B cell (primary cell): ENCODE measurements at regions not wholly inside any gene's neighbourhood (a gene's known extent, or its start where the extent isn't known, plus 50 kb on each side); places are given as distances from the start of the nearest gene placed in this dataset.

Experiments
- ATAC-seq: fragments of 200-7000 bp; cut with Tn5 transposase; one replicate; pipeline ENCODE4 v1.10.0; 2021; ENCODE audit warnings: low read depth, mild to moderate bottlenecking, moderate number of reproducible peaks, moderate library complexity
- CTCF ChIA-PET: fragments of 350-600 bp; sonication (Branson Sonifier 250); formaldehyde crosslinking; loops from one replicate; lab custom pipeline; 2021; ENCODE audit warnings: antibody characterized with exemption, inconsistent platforms; lab: Charles Lee
- POLR2A ChIA-PET: fragments of 350-600 bp; sonication (Branson Sonifier 250); formaldehyde crosslinking; loops from one replicate; lab custom pipeline; 2021; ENCODE audit warnings: antibody characterized with exemption; lab: Charles Lee
- DNase-seq: peaks from one replicate; pipeline ENCODE4 v3.0.0; 2013
- H2AFZ ChIP-seq: 2 replicates; pipeline ENCODE4 v1.6.1; 2012; ENCODE audit warnings: mild to moderate bottlenecking, low read depth, low read length; ENCODE audit not compliant: insufficient read depth, poor library complexity, severe bottlenecking
- H3K27ac ChIP-seq, 2 donors: 1 replicate in 1 of 2; 2 replicates in 1 of 2; pipeline ENCODE4 v1.5.1; 2012 to 2013; ENCODE audit warnings: low read length in 2 of 2, mild to moderate bottlenecking in 2 of 2, moderate library complexity in 1 of 2
- H3K27me3 ChIP-seq, 4 experiments: fragments of 200-600 bp in 1 of 4; sonication (generic) in 1 of 4; replicated peaks in 1 of 4; 1 replicate in 2 of 4; 2 replicates in 2 of 4; pipeline versions ENCODE4 v1.6.1 to v1.7.0; 2013 to 2016; ENCODE audit warnings: low read length in 3 of 4, mild to moderate bottlenecking in 2 of 4, mixed read lengths in 1 of 4, moderate library complexity in 1 of 4; ENCODE audit not compliant: insufficient read depth in 4 of 4, control insufficient read depth in 3 of 4; ENCODE audit errors: control extremely low read depth in 1 of 4
- H3K36me3 ChIP-seq, 2 experiments: replicated peaks in 1 of 2; 1 replicate in 1 of 2; 2 replicates in 1 of 2; pipeline versions ENCODE4 v1.6.1 to v1.7.1; 2013; ENCODE audit warnings: low read length in 1 of 2; ENCODE audit not compliant: insufficient read depth in 2 of 2, control insufficient read depth in 1 of 2; ENCODE audit errors: control extremely low read depth in 1 of 2, extremely low read depth in 1 of 2
- H3K4me1 ChIP-seq, 2 donors: fragments of 200-600 bp in 1 of 2; sonication (generic) in 1 of 2; 1 replicate in 1 of 2; 2 replicates in 1 of 2; pipeline versions ENCODE4 v1.5.1 to v1.6.1; 2013 to 2017; ENCODE audit warnings: low read length in 2 of 2; ENCODE audit not compliant: control insufficient read depth in 2 of 2, insufficient read depth in 2 of 2
- H3K4me2 ChIP-seq: replicated peaks from 2 replicates; pipeline ENCODE3; 2012; ENCODE audit warnings: mild to moderate bottlenecking, low read depth, low read length; ENCODE audit not compliant: poor library complexity, severe bottlenecking
- H3K4me3 ChIP-seq, 5 experiments: fragments of 200-600 bp in 1 of 5; sonication (generic) in 1 of 5; 1 replicate in 3 of 5; 2 replicates in 2 of 5; pipeline versions ENCODE4 v1.5.1 to v1.7.0; 2011 to 2016; ENCODE audit warnings: low read length in 4 of 5, mild to moderate bottlenecking in 4 of 5, low read depth in 2 of 5, control low read depth in 1 of 5, moderate library complexity in 1 of 5; ENCODE audit not compliant: insufficient read depth in 1 of 5; ENCODE audit errors: control extremely low read depth in 1 of 5, extremely low read depth in 1 of 5
- H3K79me2 ChIP-seq: fragments of 200-600 bp; sonication (generic); one replicate; pipeline ENCODE4 v1.6.0; 2016; ENCODE audit warnings: low read length; ENCODE audit not compliant: control insufficient read depth, insufficient read depth
- H3K9ac ChIP-seq: fragments of 200-600 bp; sonication (generic); 2 replicates; pipeline ENCODE4 v1.6.1; 2017; ENCODE audit warnings: mild to moderate bottlenecking, low read length, moderate library complexity
- H3K9me3 ChIP-seq, 3 donors: one replicate each; pipeline versions ENCODE4 v1.6.1 to v1.7.1; 2013; ENCODE audit warnings: low read length in 2 of 3; ENCODE audit not compliant: control insufficient read depth in 2 of 3, insufficient read depth in 1 of 3; ENCODE audit errors: control extremely low read depth in 1 of 3
- H4K20me1 ChIP-seq: 2 replicates; pipeline ENCODE4 v1.6.0; 2012; ENCODE audit warnings: mild to moderate bottlenecking, low read length; ENCODE audit not compliant: insufficient read depth, control insufficient read depth, poor library complexity, severe bottlenecking
- H3K27ac Mint-ChIP-seq: one replicate; pipeline ENCODE4 v1.8.0; 2021; ENCODE audit warnings: mixed read lengths
- H3K27me3 Mint-ChIP-seq: one replicate; pipeline ENCODE4 v1.8.0; 2021; ENCODE audit warnings: mixed read lengths
- H3K4me1 Mint-ChIP-seq: one replicate; pipeline ENCODE4 v1.8.0; 2021; ENCODE audit warnings: mixed read lengths
- H3K4me3 Mint-ChIP-seq: one replicate; pipeline ENCODE4 v1.8.0; 2021; ENCODE audit warnings: mixed read lengths
- H3K9me3 Mint-ChIP-seq: one replicate; pipeline ENCODE4 v1.8.0; 2022; ENCODE audit warnings: mixed read lengths; ENCODE audit not compliant: insufficient read depth
- CTCF ChIP-seq: fragments of 200-600 bp; IDR thresholded peaks from one replicate; pipeline ENCODE4 v1.8.0; 2022; ENCODE audit warnings: antibody characterized with exemption, mild to moderate bottlenecking
- EZH2 ChIP-seq: IDR thresholded peaks from 2 replicates; pipeline ENCODE4 v1.6.1; 2012; ENCODE audit warnings: borderline replicate concordance, low read depth, mild to moderate bottlenecking, moderate library complexity, low read length; ENCODE audit not compliant: insufficient read depth, poor library complexity, severe bottlenecking
- WGBS: methylation state at CpG from one replicate; pipeline ENCODE4 v1.1.5; 2013; ENCODE audit warnings: missing lambda C conversion rate; ENCODE audit not compliant: insufficient coverage; 5-methylcytosine and 5-hydroxymethylcytosine counted together
- intact Hi-C: fragments of 100-400 bp; cut with micrococcal nuclease; formaldehyde crosslinking; loops from one replicate; pipeline ENCODE4 v1.10.0; 2022

- Histone ChIP-seq H2AFZ (no peak overlapping the region), H3K27me3 (no peaks in the 10 kb centered on the region), H4K20me1 (no peaks in the 10 kb centered on the region), H3K9me3 (no peaks in the 10 kb centered on the region), H3K27ac (no peak overlapping the region), H3K9ac (no peak overlapping the region), H3K4me3 (no peak overlapping the region), H3K36me3 (no peaks in the 10 kb centered on the region), H3K4me2 (no peak overlapping the region), H3K79me2 (no peaks in the 10 kb centered on the region), H3K4me1 (no peaks in the 10 kb centered on the region)
- no peaks in the 10 kb centered on the region for H3K4me1 Mint-ChIP-seq
- ChIA-PET POLR2A (no interaction called here), CTCF (no interaction called here)
- TF ChIP-seq CTCF, result no peak
- no peak for TF ChIP-seq EZH2
- no peak overlapping the region for H3K27ac Mint-ChIP-seq
- DNase-seq (no peak), ATAC-seq (no peak)
- no CpG with 5 or more reads among the region's 2 CpGs for WGBS
- H3K27me3 Mint-ChIP-seq, result no peaks in the 10 kb centered on the region
- no peaks in the 10 kb centered on the region for H3K9me3 Mint-ChIP-seq
- intact Hi-C loops, result no loop called here
- H3K4me3 Mint-ChIP-seq, result no peak overlapping the region
These were observed 559.0 kb upstream of the GOLIM4 start for GRCh38 chr3:168654700-168655099.

GRCh38 chr3:168653255-168653654 lies 557.5 kb upstream of the GOLIM4 start:
- TF ChIP-seq CTCF (no peak), EZH2 (no peak)
- intact Hi-C loops, result no loop called here
- ATAC-seq (no peak), DNase-seq (no peak)
- H3K4me2 ChIP-seq, result no peak overlapping the region
- H3K27me3 ChIP-seq, result no peaks in the 10 kb centered on the region
- H3K4me3 Mint-ChIP-seq, result no peak overlapping the region
- H3K9ac ChIP-seq, result no peak overlapping the region
- no peaks in the 10 kb centered on the region for H3K79me2 ChIP-seq
- H3K4me1 ChIP-seq, result no peaks in the 10 kb centered on the region
- H3K4me3 ChIP-seq, result no peak overlapping the region
- ChIA-PET POLR2A (no interaction called here), CTCF (no interaction called here)
- H2AFZ ChIP-seq, result no peak overlapping the region
- H3K27me3 Mint-ChIP-seq, result no peaks in the 10 kb centered on the region
- WGBS, result no CpG with 5 or more reads among the region's 1 CpG
- no peak overlapping the region for H3K27ac Mint-ChIP-seq
- H3K4me1 Mint-ChIP-seq, result no peaks in the 10 kb centered on the region
- no peaks in the 10 kb centered on the region for H3K9me3 ChIP-seq
- H4K20me1 ChIP-seq, result no peaks in the 10 kb centered on the region
- H3K9me3 Mint-ChIP-seq, result no peaks in the 10 kb centered on the region
- no peak overlapping the region for H3K27ac ChIP-seq
- H3K36me3 ChIP-seq, result no peaks in the 10 kb centered on the region
